ENCODE measurements at regions not wholly inside any gene's neighbourhood (a gene's known extent, or its start where the extent isn't known, plus 50 kb on each side); places are given as distances from the start of the nearest gene placed in this dataset.
A peak's percentile ranks its signal among the peaks of the same experiment; 100 is the strongest.
"Not testable (repeated sequence)": the region's sequence is repeated elsewhere in the genome, so short reads cannot be mapped to it uniquely, and the experiment has no call there.

- 44 to 48% methylated on average over 3 of the region's 3 CpGs for WGBS, 2 donors
- FAIRE-seq (no peak), DNase-seq (no peak)
Observed at GRCh38 chr3:1456781-1457311, 364.0 kb downstream of the CNTN6 start.

GRCh38 chr3:1462371-1462770, 369.5 kb downstream of the CNTN6 start:
- WGBS, 2 donors, result 73 to 84% methylated on average over 2 of the region's 2 CpGs
- no peaks in the 10 kb centered on the region for H3K27me3 ChIP-seq
- H3K27ac ChIP-seq, result no peak overlapping the region
- H3K4me3 ChIP-seq, result no peak overlapping the region
- ATAC-seq (no peak), DNase-seq (no peak), FAIRE-seq (no peak)
- TF ChIP-seq, protein P1, sequence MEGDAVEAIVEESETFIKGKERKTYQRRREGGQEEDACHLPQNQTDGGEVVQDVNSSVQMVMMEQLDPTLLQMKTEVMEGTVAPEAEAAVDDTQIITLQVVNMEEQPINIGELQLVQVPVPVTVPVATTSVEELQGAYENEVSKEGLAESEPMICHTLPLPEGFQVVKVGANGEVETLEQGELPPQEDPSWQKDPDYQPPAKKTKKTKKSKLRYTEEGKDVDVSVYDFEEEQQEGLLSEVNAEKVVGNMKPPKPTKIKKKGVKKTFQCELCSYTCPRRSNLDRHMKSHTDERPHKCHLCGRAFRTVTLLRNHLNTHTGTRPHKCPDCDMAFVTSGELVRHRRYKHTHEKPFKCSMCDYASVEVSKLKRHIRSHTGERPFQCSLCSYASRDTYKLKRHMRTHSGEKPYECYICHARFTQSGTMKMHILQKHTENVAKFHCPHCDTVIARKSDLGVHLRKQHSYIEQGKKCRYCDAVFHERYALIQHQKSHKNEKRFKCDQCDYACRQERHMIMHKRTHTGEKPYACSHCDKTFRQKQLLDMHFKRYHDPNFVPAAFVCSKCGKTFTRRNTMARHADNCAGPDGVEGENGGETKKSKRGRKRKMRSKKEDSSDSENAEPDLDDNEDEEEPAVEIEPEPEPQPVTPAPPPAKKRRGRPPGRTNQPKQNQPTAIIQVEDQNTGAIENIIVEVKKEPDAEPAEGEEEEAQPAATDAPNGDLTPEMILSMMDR (IDR thresholded peaks at IDR 0.05), result no peak
- no peaks in the 10 kb centered on the region for H3K4me1 ChIP-seq
- no peaks in the 10 kb centered on the region for H3K9me3 ChIP-seq
- intact Hi-C loops (cut with DNase I), result no loop called here
- H3K36me3 ChIP-seq, result no peaks in the 10 kb centered on the region

More at GRCh38 chr3:1456781-1457311, 364.0 kb downstream of the CNTN6 start:
- H3K4me3 ChIP-seq, result no peak overlapping the region
- no peaks in the 10 kb centered on the region for H3K4me1 ChIP-seq
- TF ChIP-seq, protein P1 (IDR thresholded peaks at IDR 0.05), result no peak
- ATAC-seq, result peak in 1 of 4 donors; percentile 34
- H3K9me3 ChIP-seq, result no peaks in the 10 kb centered on the region
- no peak overlapping the region for H3K27ac ChIP-seq
- intact Hi-C loops (cut with DNase I), result no loop called here
- H3K36me3 ChIP-seq, result no peaks in the 10 kb centered on the region
- H3K27me3 ChIP-seq, result no peaks in the 10 kb centered on the region

GRCh38 chr3:1462856-1463450, 370.1 kb downstream of the CNTN6 start:
- TF ChIP-seq, protein P1 (IDR thresholded peaks at IDR 0.05), result no peak
- H3K4me1 ChIP-seq, result no peaks in the 10 kb centered on the region
- H3K27ac ChIP-seq, result no peak overlapping the region
- H3K4me3 ChIP-seq, result no peak overlapping the region
- ATAC-seq, result no peak
- H3K36me3 ChIP-seq, result no peaks in the 10 kb centered on the region
- WGBS, 2 donors, result 27 to 44% methylated on average over 3 of the region's 3 CpGs
- intact Hi-C loops (cut with DNase I), result no loop called here
- no peak for FAIRE-seq
- no peak for DNase-seq
- no peaks in the 10 kb centered on the region for H3K27me3 ChIP-seq
- H3K9me3 ChIP-seq, result no peaks in the 10 kb centered on the region

- H3K36me3 ChIP-seq; DNase-seq; H3K9me3 ChIP-seq; H3K27me3 ChIP-seq; intact Hi-C loops (cut with DNase I); H3K4me3 ChIP-seq; H3K27ac ChIP-seq; ATAC-seq; FAIRE-seq: not testable (repeated sequence)
- peaks cover 5 to 15% (median 11%) of the 10 kb centered on the region in 3 donors for H3K4me1 ChIP-seq
- 80 to 85% methylated on average over 10 of the region's 10 CpGs for WGBS, 2 donors
Observed at GRCh38 chr3:1465091-1465490, 372.3 kb downstream of the CNTN6 start.

DNA sequence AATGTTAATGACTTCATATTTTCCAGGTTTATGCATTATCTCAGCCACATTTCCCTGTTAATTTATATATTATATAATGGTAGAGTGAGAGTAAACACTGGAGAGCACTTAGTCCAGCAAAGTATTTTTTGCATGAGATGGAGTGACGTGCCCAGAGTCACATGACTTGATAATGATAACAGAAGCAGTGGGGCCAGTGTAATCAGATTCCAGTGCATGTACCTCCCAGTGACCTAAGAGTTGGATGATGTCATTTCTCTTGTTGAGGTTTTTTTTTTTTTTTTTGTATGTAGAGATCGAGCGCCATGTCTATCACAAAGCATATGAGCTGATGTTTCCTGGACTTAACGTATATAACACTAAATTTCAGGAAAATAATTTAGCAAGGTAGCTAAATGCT, 375.3 kb downstream of the CNTN6 start:
- Histone ChIP-seq H3K27ac (no peak overlapping the region), H3K4me3 (no peak overlapping the region), H3K27me3 (no peaks in the 10 kb centered on the region), H3K9me3 (no peaks in the 10 kb centered on the region), H3K36me3 (no peaks in the 10 kb centered on the region), H3K4me1 (peaks cover 5 to 17% (median 15%) of the 10 kb centered on the region in 3 donors)
- intact Hi-C loops (cut with DNase I), result no loop called here
- TF ChIP-seq, protein P1 (IDR thresholded peaks at IDR 0.05), result no peak
- DNase-seq (no peak), FAIRE-seq (no peak), ATAC-seq (peak in 1 of 4 donors; percentile 27)
- 67 to 69% methylated on average over 4 of the region's 4 CpGs for WGBS, 2 donors
